GM18505 (cell line): ENCODE measurements at regions not wholly inside any gene's neighbourhood (a gene's known extent, or its start where the extent isn't known, plus 50 kb on each side); places are given as distances from the start of the nearest gene placed in this dataset.

ENCODE experiments used
- ATAC-seq: cut with Tn5 transposase; IDR thresholded peaks from one replicate; pipeline ENCODE4 v1.9.1; 2021; ENCODE audit not compliant: unreplicated experiment
- POLR2A ChIP-seq: IDR thresholded peaks from 4 replicates; pipeline ENCODE4 v1.6.1; 2011; ENCODE audit warnings: borderline replicate concordance; ENCODE audit not compliant: insufficient read depth, insufficient read length; ENCODE audit errors: extremely low read depth

DNA sequence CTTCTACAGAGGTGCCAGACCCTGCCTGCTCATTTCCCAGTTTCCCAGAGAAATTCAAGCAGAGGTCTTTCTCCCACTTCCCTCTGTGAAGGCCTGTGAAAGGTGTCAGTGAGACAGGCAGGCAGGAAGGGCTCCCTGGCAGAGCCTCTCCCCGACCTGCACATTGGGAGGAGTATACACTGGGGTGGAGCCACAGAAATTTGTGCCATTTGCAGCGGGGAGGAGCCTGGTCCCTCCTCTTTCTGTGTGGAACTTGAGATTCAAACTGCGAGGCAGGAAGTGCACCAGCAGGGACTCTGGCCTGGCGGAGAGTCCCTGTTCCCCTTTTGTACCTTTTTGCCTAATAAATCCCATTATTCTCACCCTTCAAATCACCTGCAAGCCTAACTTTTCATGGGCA, 54.6 kb upstream of the OPN4 start:
- no peak for TF ChIP-seq POLR2A
- ATAC-seq, result no peak

DNA sequence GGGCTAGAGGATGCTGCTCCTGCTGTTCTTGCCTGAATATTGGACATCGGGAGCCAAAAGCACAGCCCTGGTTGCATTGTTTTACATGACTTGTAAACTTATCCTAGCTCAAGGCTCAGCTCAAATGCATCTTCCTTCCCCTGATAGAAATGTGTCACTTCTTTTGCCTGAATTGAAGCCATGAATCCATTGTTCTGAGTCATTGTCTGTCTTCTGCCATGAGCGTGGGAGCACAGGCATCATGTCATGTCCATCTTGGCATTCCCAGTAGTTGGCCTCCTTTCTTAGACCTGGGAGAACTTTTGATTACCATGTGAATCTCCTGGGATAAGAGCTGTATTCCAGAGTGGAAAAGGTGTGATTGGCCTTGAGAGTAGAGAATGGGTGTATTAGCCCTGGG, 54.1 kb upstream of the OPN4 start:
- ATAC-seq, result no peak
- no peak for TF ChIP-seq POLR2A

DNA sequence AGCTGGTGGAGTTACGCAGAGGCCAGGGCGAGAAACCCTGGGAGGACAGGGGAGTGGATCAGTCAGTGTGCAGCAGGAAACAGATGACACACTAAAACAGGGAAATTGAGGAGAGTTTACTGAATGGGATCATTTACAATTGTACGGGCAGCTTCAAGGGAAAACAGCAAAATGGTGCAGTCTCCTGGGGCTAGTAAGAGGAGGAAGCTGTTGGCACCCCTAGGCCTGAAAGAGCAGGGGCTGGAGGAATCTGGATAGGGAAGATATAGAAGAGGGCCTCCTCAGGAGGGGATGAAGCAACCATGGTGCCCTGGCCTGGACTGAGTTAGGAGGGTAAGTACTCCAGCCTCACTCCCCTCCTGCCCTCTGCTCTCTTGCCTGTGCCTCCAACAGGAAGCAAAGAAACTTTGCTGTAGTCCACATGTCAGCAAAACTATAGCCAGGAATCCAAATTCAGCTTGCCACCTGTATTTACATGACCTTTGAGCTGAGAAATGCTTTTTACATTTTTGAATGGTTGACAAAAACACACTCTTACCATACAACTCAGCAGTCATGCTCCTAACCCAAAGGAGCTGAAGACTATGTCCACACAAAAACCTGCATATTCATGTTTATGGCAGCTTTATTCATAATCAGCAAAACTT, 52.3 kb upstream of the OPN4 start:
- no peak for TF ChIP-seq POLR2A
- no peak for ATAC-seq

DNA sequence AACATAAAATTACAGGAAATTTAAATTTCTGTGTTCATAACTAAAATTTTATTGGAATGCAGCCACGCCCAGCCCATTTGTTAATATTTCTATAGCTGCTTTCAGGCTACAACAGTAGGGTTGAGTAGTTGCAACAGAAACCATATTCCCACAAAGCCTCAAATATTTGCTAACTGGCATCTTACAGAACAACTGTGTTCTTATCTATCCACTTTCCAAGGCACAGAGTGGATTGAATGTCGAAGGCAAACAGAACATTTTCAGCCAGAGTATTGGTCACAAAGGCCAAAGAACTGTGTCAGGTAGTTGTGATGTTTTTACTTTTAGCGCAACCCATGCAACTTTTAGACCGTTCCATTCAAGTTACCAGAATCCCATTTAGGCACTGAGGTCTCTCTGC, 51.1 kb upstream of the OPN4 start:
- no peak for TF ChIP-seq POLR2A
- ATAC-seq, result no peak
